OCI-LY3 (cell line): ENCODE measurements at regions not wholly inside any gene's neighbourhood (a gene's known extent, or its start where the extent isn't known, plus 50 kb on each side); places are given as distances from the start of the nearest gene placed in this dataset.

Source experiments
- CTCF ChIP-seq: fragments of 200-600, 300-600 bp; sonication (generic); IDR thresholded peaks from 2 replicates; pipeline ENCODE4 v1.5.1; 2014; ENCODE audit warnings: antibody characterized with exemption, low read length, low read depth
- EZH2phosphoT487 ChIP-seq: fragments of 200-600 bp; shearing (Covaris generic); IDR thresholded peaks from 2 replicates; pipeline ENCODE4 v1.6.1; 2018; ENCODE audit warnings: antibody characterized with exemption, mixed run types, low read depth

- no peak for TF ChIP-seq CTCF
- TF ChIP-seq EZH2phosphoT487, result no peak
Measured at GRCh38 chr19:28885965-28886364, 327.0 kb downstream of the UQCRFS1 start.
